ENCODE measurements at regions not wholly inside any gene's neighbourhood (a gene's known extent, or its start where the extent isn't known, plus 50 kb on each side); places are given as distances from the start of the nearest gene placed in this dataset.
A peak's percentile ranks its signal among the peaks of the same experiment; 100 is the strongest.

DNA sequence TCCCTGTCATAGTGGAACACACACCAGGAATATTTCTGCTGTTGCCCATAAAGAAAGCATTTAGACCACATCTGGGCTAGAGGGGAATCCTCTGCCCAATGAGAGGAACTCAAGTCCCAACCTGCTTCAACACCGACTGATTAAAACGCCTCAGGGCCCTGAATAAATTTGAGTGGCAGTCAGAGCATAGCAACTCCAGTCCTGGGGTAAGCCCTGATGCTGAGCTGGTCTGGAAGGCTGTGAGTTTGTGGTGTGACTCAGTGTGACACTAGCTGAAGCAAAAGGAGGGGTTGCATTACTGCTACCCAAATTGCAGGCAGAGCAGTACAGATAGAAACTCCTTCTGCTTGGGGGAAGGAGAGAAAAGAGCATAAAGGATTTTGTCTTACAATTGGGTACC lies 148.3 kb downstream of the PRDM9 start:
- no peak overlapping the region for H2BK120ac ChIP-seq (ENCODE audit: low read depth, low read length)
- H3K27me3 ChIP-seq (ENCODE audit: control insufficient read depth in 3 of 3, insufficient read depth in 3 of 3, low read depth in 1 of 3, low read length in 3 of 3): no peaks in the 10 kb centered on the region
- H2BK15ac ChIP-seq (ENCODE audit: low read length): no peak overlapping the region
- H4K91ac ChIP-seq (ENCODE audit: low read depth, low read length, poor library complexity): no peak overlapping the region
- no peaks in the 10 kb centered on the region for H3K79me1 ChIP-seq (ENCODE audit: low read depth, low read length)
- H2AFZ ChIP-seq (ENCODE audit: low read length): no peak overlapping the region
- H3K18ac ChIP-seq (ENCODE audit: low read length): no peak overlapping the region
- no CpG with 5 or more reads among the region's 2 CpGs for WGBS, 2 donors (ENCODE audit: extremely low coverage in 2 of 2, insufficient read length in 2 of 2, insufficient replicate concordance in 1 of 2)
- no peaks in the 10 kb centered on the region for H3K9me3 ChIP-seq (replicated peaks in 1 of 2; ENCODE audit: control insufficient read depth in 2 of 2, insufficient read depth in 1 of 2, low read depth in 1 of 2, low read length in 2 of 2)
- H3K9ac ChIP-seq (ENCODE audit: low read depth, low read length, poor library complexity): no peak overlapping the region
- no peak overlapping the region for H2AK5ac ChIP-seq (ENCODE audit: low read depth, low read length)
- no peaks in the 10 kb centered on the region for H3K4me1 ChIP-seq (ENCODE audit: control insufficient read depth in 2 of 2, insufficient read depth in 1 of 2, low read depth in 1 of 2, low read length in 2 of 2)
- H3K14ac ChIP-seq (ENCODE audit: low read length): no peak overlapping the region
- H3K4me2 ChIP-seq (ENCODE audit: insufficient read depth, low read length, poor library complexity, severe bottlenecking): no peak overlapping the region
- H3K4me3 ChIP-seq (ENCODE audit: low read length in 2 of 2): no peak overlapping the region
- no peak for DNase-seq (ENCODE audit: low spot score)
- no peak overlapping the region for H2BK12ac ChIP-seq (ENCODE audit: low read length)
- H3K23ac ChIP-seq (ENCODE audit: low read depth, low read length, poor library complexity): no peak overlapping the region
- no peak overlapping the region for H2BK5ac ChIP-seq (ENCODE audit: low read length)
- no peak overlapping the region for H4K8ac ChIP-seq (ENCODE audit: low read depth, low read length)
- no peak overlapping the region for H3K27ac ChIP-seq (replicated peaks; ENCODE audit: low read length)
- H3K36me3 ChIP-seq (replicated peaks in 1 of 2; ENCODE audit: control insufficient read depth in 2 of 2, insufficient read depth in 2 of 2, low read length in 2 of 2): no peaks in the 10 kb centered on the region
- H3K4ac ChIP-seq (ENCODE audit: low read length): no peak overlapping the region

GRCh38 chr5:23675456-23675855 lies 168.0 kb downstream of the PRDM9 start:
- Histone ChIP-seq H3K18ac (ENCODE audit: low read length) (peak overlapping the region; percentile 80), H3K36me3 (replicated peaks in 1 of 2; ENCODE audit: control insufficient read depth in 2 of 2, insufficient read depth in 2 of 2, low read length in 2 of 2) (no peaks in the 10 kb centered on the region), H2AK5ac (ENCODE audit: low read depth, low read length) (peak overlapping the region; percentile 53), H3K4me3 (ENCODE audit: low read length in 2 of 2) (no peak overlapping the region), H3K14ac (ENCODE audit: low read length) (no peak overlapping the region), H3K4me2 (ENCODE audit: insufficient read depth, low read length, poor library complexity, severe bottlenecking) (no peak overlapping the region), H2AFZ (ENCODE audit: low read length) (no peak overlapping the region), H3K27ac (replicated peaks; ENCODE audit: low read length) (no peak overlapping the region), H2BK15ac (ENCODE audit: low read length) (no peak overlapping the region), H3K9me3 (replicated peaks in 1 of 2; ENCODE audit: control insufficient read depth in 2 of 2, insufficient read depth in 1 of 2, low read depth in 1 of 2, low read length in 2 of 2) (peaks cover 3 to 6% of the 10 kb centered on the region in 2 donors), H3K9ac (ENCODE audit: low read depth, low read length, poor library complexity) (no peak overlapping the region), H3K79me1 (ENCODE audit: low read depth, low read length) (peaks cover 1% of the 10 kb centered on the region), H2BK5ac (ENCODE audit: low read length) (peak overlapping the region; percentile 94), H3K4me1 (ENCODE audit: control insufficient read depth in 2 of 2, insufficient read depth in 1 of 2, low read depth in 1 of 2, low read length in 2 of 2) (no peaks in the 10 kb centered on the region), H3K23ac (ENCODE audit: low read depth, low read length, poor library complexity) (no peak overlapping the region), H2BK12ac (ENCODE audit: low read length) (no peak overlapping the region), H2BK120ac (ENCODE audit: low read depth, low read length) (no peak overlapping the region), H3K27me3 (ENCODE audit: control insufficient read depth in 3 of 3, insufficient read depth in 3 of 3, low read depth in 1 of 3, low read length in 3 of 3) (no peaks in the 10 kb centered on the region), H4K91ac (ENCODE audit: low read depth, low read length, poor library complexity) (no peak overlapping the region), H3K4ac (ENCODE audit: low read length) (no peak overlapping the region), H4K8ac (ENCODE audit: low read depth, low read length) (no peak overlapping the region)
- no CpG with 5 or more reads among the region's 1 CpG for WGBS, 2 donors (ENCODE audit: extremely low coverage in 2 of 2, insufficient read length in 2 of 2, insufficient replicate concordance in 1 of 2)
- DNase-seq (ENCODE audit: low spot score): no peak

DNA sequence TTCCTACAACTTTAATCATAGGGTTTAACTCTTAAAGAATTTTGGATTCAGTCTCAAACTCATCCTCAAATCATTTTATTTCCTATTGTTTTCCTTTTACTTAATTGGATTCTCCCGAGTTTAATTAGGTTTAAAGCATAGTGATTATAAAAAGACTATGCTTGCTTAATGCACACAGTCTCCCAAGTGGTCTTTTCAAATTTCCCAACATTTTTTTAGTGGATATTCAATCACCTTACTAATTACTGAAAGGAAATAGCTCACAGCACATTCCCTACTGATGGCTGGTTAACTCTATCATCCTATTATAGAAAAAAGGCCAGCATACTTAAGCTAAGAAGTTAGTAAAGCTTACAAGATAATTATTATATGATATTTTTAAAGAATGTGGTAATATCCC lies 170.6 kb downstream of the PRDM9 start:
- H4K8ac ChIP-seq (ENCODE audit: low read depth, low read length): no peak overlapping the region
- peaks cover 3 to 6% of the 10 kb centered on the region in 2 donors for H3K9me3 ChIP-seq (replicated peaks in 1 of 2; ENCODE audit: control insufficient read depth in 2 of 2, insufficient read depth in 1 of 2, low read depth in 1 of 2, low read length in 2 of 2)
- H3K27ac ChIP-seq (replicated peaks; ENCODE audit: low read length): no peak overlapping the region
- no peak overlapping the region for H3K4me2 ChIP-seq (ENCODE audit: insufficient read depth, low read length, poor library complexity, severe bottlenecking)
- no peak overlapping the region for H2BK5ac ChIP-seq (ENCODE audit: low read length)
- no peaks in the 10 kb centered on the region for H3K27me3 ChIP-seq (ENCODE audit: control insufficient read depth in 3 of 3, insufficient read depth in 3 of 3, low read depth in 1 of 3, low read length in 3 of 3)
- H3K18ac ChIP-seq (ENCODE audit: low read length): no peak overlapping the region
- no peak for DNase-seq (ENCODE audit: low spot score)
- H3K4me3 ChIP-seq (ENCODE audit: low read length in 2 of 2): no peak overlapping the region
- no peaks in the 10 kb centered on the region for H3K4me1 ChIP-seq (ENCODE audit: control insufficient read depth in 2 of 2, insufficient read depth in 1 of 2, low read depth in 1 of 2, low read length in 2 of 2)
- no peak overlapping the region for H2BK15ac ChIP-seq (ENCODE audit: low read length)
- H2BK120ac ChIP-seq (ENCODE audit: low read depth, low read length): no peak overlapping the region
- no peak overlapping the region for H3K23ac ChIP-seq (ENCODE audit: low read depth, low read length, poor library complexity)
- H3K14ac ChIP-seq (ENCODE audit: low read length): no peak overlapping the region
- no peak overlapping the region for H2BK12ac ChIP-seq (ENCODE audit: low read length)
- no peaks in the 10 kb centered on the region for H3K36me3 ChIP-seq (replicated peaks in 1 of 2; ENCODE audit: control insufficient read depth in 2 of 2, insufficient read depth in 2 of 2, low read length in 2 of 2)
- H2AFZ ChIP-seq (ENCODE audit: low read length): no peak overlapping the region
- WGBS, 2 donors (ENCODE audit: extremely low coverage in 2 of 2, insufficient read length in 2 of 2, insufficient replicate concordance in 1 of 2): no CpG with 5 or more reads among the region's 1 CpG
- H3K4ac ChIP-seq (ENCODE audit: low read length): no peak overlapping the region
- H2AK5ac ChIP-seq (ENCODE audit: low read depth, low read length): no peak overlapping the region
- H3K9ac ChIP-seq (ENCODE audit: low read depth, low read length, poor library complexity): no peak overlapping the region
- H3K79me1 ChIP-seq (ENCODE audit: low read depth, low read length): peaks cover 1% of the 10 kb centered on the region
- H4K91ac ChIP-seq (ENCODE audit: low read depth, low read length, poor library complexity): no peak overlapping the region

DNA sequence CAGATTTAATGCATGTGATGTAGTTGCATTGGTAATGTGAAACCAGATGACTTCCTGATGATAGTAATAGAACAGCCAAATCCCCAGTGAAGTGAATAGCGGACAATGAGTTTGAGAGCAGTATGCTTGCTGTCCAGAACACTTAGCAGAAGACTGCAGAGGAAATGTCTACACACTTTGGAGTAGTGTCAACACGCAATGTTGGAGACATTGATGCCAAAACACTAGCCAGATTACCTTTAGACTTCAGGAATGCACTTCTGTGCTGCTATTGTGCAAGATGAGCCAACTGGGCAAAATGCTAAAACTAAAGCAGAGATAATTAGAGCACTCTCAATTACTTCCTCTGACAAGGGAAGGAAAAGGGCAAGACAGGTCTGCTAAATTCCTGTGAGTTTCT lies 176.7 kb downstream of the PRDM9 start:
- Histone ChIP-seq H3K4me2 (ENCODE audit: insufficient read depth, low read length, poor library complexity, severe bottlenecking) (no peak overlapping the region), H3K4me3 (ENCODE audit: low read length in 2 of 2) (no peak overlapping the region), H3K4me1 (ENCODE audit: control insufficient read depth in 2 of 2, insufficient read depth in 1 of 2, low read depth in 1 of 2, low read length in 2 of 2) (peaks cover 7 to 11% of the 10 kb centered on the region in 2 donors), H2BK5ac (ENCODE audit: low read length) (no peak overlapping the region), H3K4ac (ENCODE audit: low read length) (no peak overlapping the region), H2BK12ac (ENCODE audit: low read length) (no peak overlapping the region), H3K27me3 (ENCODE audit: control insufficient read depth in 3 of 3, insufficient read depth in 3 of 3, low read depth in 1 of 3, low read length in 3 of 3) (no peaks in the 10 kb centered on the region), H4K91ac (ENCODE audit: low read depth, low read length, poor library complexity) (no peak overlapping the region), H4K8ac (ENCODE audit: low read depth, low read length) (no peak overlapping the region), H3K14ac (ENCODE audit: low read length) (no peak overlapping the region), H3K79me1 (ENCODE audit: low read depth, low read length) (no peaks in the 10 kb centered on the region), H2BK15ac (ENCODE audit: low read length) (no peak overlapping the region), H3K9me3 (replicated peaks in 1 of 2; ENCODE audit: control insufficient read depth in 2 of 2, insufficient read depth in 1 of 2, low read depth in 1 of 2, low read length in 2 of 2) (peaks cover 0 to 3% of the 10 kb centered on the region in 2 donors), H2AK5ac (ENCODE audit: low read depth, low read length) (no peak overlapping the region), H3K9ac (ENCODE audit: low read depth, low read length, poor library complexity) (no peak overlapping the region), H3K27ac (replicated peaks; ENCODE audit: low read length) (no peak overlapping the region), H2BK120ac (ENCODE audit: low read depth, low read length) (no peak overlapping the region), H2AFZ (ENCODE audit: low read length) (no peak overlapping the region), H3K18ac (ENCODE audit: low read length) (no peak overlapping the region), H3K36me3 (replicated peaks in 1 of 2; ENCODE audit: control insufficient read depth in 2 of 2, insufficient read depth in 2 of 2, low read length in 2 of 2) (no peaks in the 10 kb centered on the region), H3K23ac (ENCODE audit: low read depth, low read length, poor library complexity) (no peak overlapping the region)
- no peak for DNase-seq (ENCODE audit: low spot score)
- WGBS, 2 donors (ENCODE audit: extremely low coverage in 2 of 2, insufficient read length in 2 of 2, insufficient replicate concordance in 1 of 2): no CpG with 5 or more reads among the region's 2 CpGs
